GM19463 (cell line): ENCODE measurements at regions not wholly inside any gene's neighbourhood (a gene's known extent, or its start where the extent isn't known, plus 50 kb on each side); places are given as distances from the start of the nearest gene placed in this dataset.

Source experiments
- ATAC-seq: cut with Tn5 transposase; IDR thresholded peaks from one replicate; pipeline ENCODE4 v1.9.1; 2021; ENCODE audit warnings: mild to moderate bottlenecking, moderate library complexity; ENCODE audit not compliant: unreplicated experiment

- no peak for ATAC-seq
Observed at GRCh38 chr9:91065231-91066041, 263.8 kb downstream of the SYK start.

- no peak for ATAC-seq
Observed at GRCh38 chr9:91066042-91066415, 264.4 kb downstream of the SYK start.

GRCh38 chr9:91066856-91067255 lies 265.2 kb downstream of the SYK start:
- ATAC-seq, result no peak

GRCh38 chr9:91067306-91067860 lies 265.8 kb downstream of the SYK start:
- no peak for ATAC-seq

- ATAC-seq, result no peak
Observed at GRCh38 chr9:91071184-91071990, 269.8 kb downstream of the SYK start.

GRCh38 chr9:91073049-91073810 lies 271.6 kb downstream of the SYK start:
- no peak for ATAC-seq

- ATAC-seq, result no peak
Observed at GRCh38 chr9:91073811-91074771, 272.5 kb downstream of the SYK start.

- ATAC-seq, result no peak
Observed at GRCh38 chr9:91074866-91075265, 273.2 kb downstream of the SYK start.

GRCh38 chr9:91075279-91075678 lies 273.7 kb downstream of the SYK start:
- no peak for ATAC-seq

GRCh38 chr9:91077624-91078368 lies 276.2 kb downstream of the SYK start:
- no peak for ATAC-seq

GRCh38 chr9:91078369-91078695 lies 276.7 kb downstream of the SYK start:
- no peak for ATAC-seq

GRCh38 chr9:91082731-91083130 lies 279.0 kb downstream of the AUH start:
- no peak for ATAC-seq

- ATAC-seq, result no peak
Observed at GRCh38 chr9:91084896-91085516, 276.7 kb downstream of the AUH start.

GRCh38 chr9:91085517-91086291 lies 276.0 kb downstream of the AUH start:
- no peak for ATAC-seq

- ATAC-seq, result no peak
Observed at GRCh38 chr9:91086657-91087461, 274.9 kb downstream of the AUH start.

- ATAC-seq, result no peak
Observed at GRCh38 chr9:91087462-91087759, 274.3 kb downstream of the AUH start.

- ATAC-seq, result no peak
Observed at GRCh38 chr9:91089405-91090129, 272.2 kb downstream of the AUH start.
